ENCODE measurements at regions not wholly inside any gene's neighbourhood (a gene's known extent, or its start where the extent isn't known, plus 50 kb on each side); places are given as distances from the start of the nearest gene placed in this dataset.

DNA sequence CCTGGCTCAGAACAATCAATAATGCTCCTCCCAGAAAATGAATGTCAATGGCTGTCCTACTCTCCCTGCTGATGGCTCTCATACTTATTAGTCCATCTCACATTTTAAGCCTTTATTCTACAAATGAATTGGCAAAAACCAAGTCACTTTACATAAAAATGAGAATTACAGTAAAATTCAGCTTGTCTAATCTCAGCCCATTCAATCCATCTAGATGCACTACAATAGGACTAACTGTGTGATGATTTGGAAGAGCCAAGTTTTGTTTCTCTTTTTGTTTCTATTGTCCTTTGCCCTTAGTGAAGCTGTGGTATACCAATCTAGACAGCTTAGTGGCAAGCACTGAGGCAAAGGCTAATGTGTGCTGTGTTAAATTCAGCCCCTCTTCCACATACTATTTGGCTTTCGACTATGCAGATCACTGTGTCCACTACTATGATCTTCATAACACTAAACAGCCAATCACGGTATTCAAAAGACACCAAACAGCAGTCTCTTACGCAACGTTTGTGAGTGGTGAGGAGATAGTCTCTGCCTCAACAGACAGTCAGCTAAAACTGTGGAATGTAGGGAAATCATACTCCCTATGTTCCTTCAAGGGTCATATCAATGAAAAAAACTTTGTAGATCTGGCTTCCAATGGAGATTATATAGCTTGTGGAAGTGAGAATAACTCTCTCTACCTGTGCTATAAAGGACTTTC is 140.8 kb upstream of the ZNF462 start:
- TF ChIP-seq POLR2A (IDR thresholded peaks at IDR 0.05; ENCODE audit: extremely low read depth, insufficient read length): no peak
- TF ChIP-seq, protein P1, sequence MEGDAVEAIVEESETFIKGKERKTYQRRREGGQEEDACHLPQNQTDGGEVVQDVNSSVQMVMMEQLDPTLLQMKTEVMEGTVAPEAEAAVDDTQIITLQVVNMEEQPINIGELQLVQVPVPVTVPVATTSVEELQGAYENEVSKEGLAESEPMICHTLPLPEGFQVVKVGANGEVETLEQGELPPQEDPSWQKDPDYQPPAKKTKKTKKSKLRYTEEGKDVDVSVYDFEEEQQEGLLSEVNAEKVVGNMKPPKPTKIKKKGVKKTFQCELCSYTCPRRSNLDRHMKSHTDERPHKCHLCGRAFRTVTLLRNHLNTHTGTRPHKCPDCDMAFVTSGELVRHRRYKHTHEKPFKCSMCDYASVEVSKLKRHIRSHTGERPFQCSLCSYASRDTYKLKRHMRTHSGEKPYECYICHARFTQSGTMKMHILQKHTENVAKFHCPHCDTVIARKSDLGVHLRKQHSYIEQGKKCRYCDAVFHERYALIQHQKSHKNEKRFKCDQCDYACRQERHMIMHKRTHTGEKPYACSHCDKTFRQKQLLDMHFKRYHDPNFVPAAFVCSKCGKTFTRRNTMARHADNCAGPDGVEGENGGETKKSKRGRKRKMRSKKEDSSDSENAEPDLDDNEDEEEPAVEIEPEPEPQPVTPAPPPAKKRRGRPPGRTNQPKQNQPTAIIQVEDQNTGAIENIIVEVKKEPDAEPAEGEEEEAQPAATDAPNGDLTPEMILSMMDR (IDR thresholded peaks at IDR 0.05; ENCODE audit: low read depth, low read length): no peak
- TF ChIP-seq, protein P2, sequence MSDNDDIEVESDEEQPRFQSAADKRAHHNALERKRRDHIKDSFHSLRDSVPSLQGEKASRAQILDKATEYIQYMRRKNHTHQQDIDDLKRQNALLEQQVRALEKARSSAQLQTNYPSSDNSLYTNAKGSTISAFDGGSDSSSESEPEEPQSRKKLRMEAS (IDR thresholded peaks at IDR 0.05; ENCODE audit: low read depth, low read length): no peak

All from NB4 (cell line).